H1 (cell line): ENCODE measurements at regions not wholly inside any gene's neighbourhood (a gene's known extent, or its start where the extent isn't known, plus 50 kb on each side); places are given as distances from the start of the nearest gene placed in this dataset.

Experiments
- NANOG ChIP-seq: IDR thresholded peaks from 2 replicates; pipeline ENCODE4 v1.6.1; 2011; ENCODE audit warnings: low read length, low read depth, mild to moderate bottlenecking, inconsistent platforms; ENCODE audit not compliant: insufficient read depth, poor library complexity, severe bottlenecking
- POLR2A ChIP-seq, 2 experiments: IDR thresholded peaks; 1 replicate in 1 of 2; 2 replicates in 1 of 2; pipeline ENCODE4 v1.6.1; 2011; ENCODE audit warnings: low read depth in 2 of 2, low read length in 2 of 2, mild to moderate bottlenecking in 2 of 2; ENCODE audit errors: control extremely low read depth in 1 of 2
- SIN3A ChIP-seq, 2 experiments: IDR thresholded peaks in 1 of 2; conservative IDR thresholded peaks in 1 of 2; 2 replicates each; pipeline ENCODE4 v1.6.1; 2011 to 2012; ENCODE audit warnings: low read length in 2 of 2, improper control_type of control experiment in 1 of 2, low read depth in 1 of 2, mild to moderate bottlenecking in 1 of 2
- TCF12 ChIP-seq: IDR thresholded peaks from 2 replicates; pipeline ENCODE4 v1.6.1; 2011; ENCODE audit warnings: low read depth, mild to moderate bottlenecking, low read length

GRCh38 chr1:34361781-34362357, 185.2 kb downstream of the C1orf94 start (continued):
- TF ChIP-seq SIN3A (conservative IDR thresholded peaks at IDR 0.05 in 1 of 2, IDR thresholded peaks at IDR 0.05 in 1 of 2; ENCODE audit: low read depth in 1 of 2, low read length in 2 of 2) (no peak), NANOG (no peak), TCF12 (no peak), POLR2A (IDR thresholded peaks at IDR 0.05; ENCODE audit: control extremely low read depth in 1 of 2, low read depth in 2 of 2, low read length in 2 of 2) (no peak)
